Activated CD4-positive, alpha-beta T cell treated with anti-CD3 and anti-CD28 coated beads for 36 hours (primary cell): ENCODE measurements at regions not wholly inside any gene's neighbourhood (a gene's known extent, or its start where the extent isn't known, plus 50 kb on each side); places are given as distances from the start of the nearest gene placed in this dataset.

Experiments
- ATAC-seq: fragments of 200-7000 bp; cut with Tn5 transposase; one replicate; pipeline ENCODE4 v1.10.0; 2021; ENCODE audit warnings: mild to moderate bottlenecking, moderate library complexity
- CTCF ChIA-PET: fragments of 350-600 bp; sonication (Branson Sonifier 250); formaldehyde crosslinking; loops from one replicate; lab custom pipeline; 2021; ENCODE audit warnings: antibody characterized with exemption; lab: Charles Lee
- POLR2A ChIA-PET: fragments of 350-600 bp; sonication (Branson Sonifier 250); formaldehyde crosslinking; loops from one replicate; lab custom pipeline; 2021; ENCODE audit warnings: antibody characterized with exemption, inconsistent platforms; lab: Charles Lee
- DNase-seq: peaks from one replicate; pipeline ENCODE4 v3.0.0-alpha.2; 2020
- H3K27ac Mint-ChIP-seq: one replicate; pipeline ENCODE4 v1.8.0; 2021; ENCODE audit warnings: mixed read lengths
- H3K27me3 Mint-ChIP-seq: one replicate; pipeline ENCODE4 v1.8.0; 2021; ENCODE audit warnings: mixed read lengths
- H3K36me3 Mint-ChIP-seq: one replicate; pipeline ENCODE4 v1.8.0; 2021; ENCODE audit warnings: low read depth, mixed read lengths
- H3K4me1 Mint-ChIP-seq: one replicate; pipeline ENCODE4 v1.8.0; 2021; ENCODE audit warnings: mixed read lengths
- H3K4me3 Mint-ChIP-seq: one replicate; pipeline ENCODE4 v1.8.0; 2021; ENCODE audit warnings: mild to moderate bottlenecking, moderate library complexity, mixed read lengths
- H3K9me3 Mint-ChIP-seq: one replicate; pipeline ENCODE4 v1.8.0; 2021; ENCODE audit warnings: low read depth, mixed read lengths
- intact Hi-C, 2 experiments: fragments of 100-400 bp; cut with DNase I in 1 of 2; cut with micrococcal nuclease in 1 of 2; formaldehyde crosslinking; loops; one replicate each; pipeline versions ENCODE4 v1.14.2 to v1.15.1; 2022 to 2024; cut with DNase I, micrococcal nuclease

DNA sequence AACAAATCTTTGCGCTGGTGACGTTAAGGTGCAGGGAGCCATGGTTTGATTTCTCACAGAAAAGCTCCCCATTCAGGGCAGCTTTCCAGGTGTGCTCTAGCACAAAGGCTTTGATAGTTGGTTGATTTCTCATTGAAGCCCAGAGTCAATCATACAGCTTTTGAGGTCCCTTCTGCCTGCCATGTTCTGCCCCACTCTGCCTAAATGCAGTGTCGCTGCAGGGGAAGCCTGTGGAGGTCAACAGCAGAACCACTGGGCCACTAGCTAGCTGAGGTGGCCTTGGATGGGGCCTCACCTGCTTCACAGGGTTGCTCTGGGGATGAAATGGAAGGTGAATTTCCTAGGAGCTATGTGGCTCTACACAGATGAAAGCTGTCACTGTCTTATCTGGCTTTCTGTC lies 278.3 kb downstream of the TLE3 start:
- DNase-seq (no peak), ATAC-seq (no peak)
- no peaks in the 10 kb centered on the region for H3K36me3 Mint-ChIP-seq
- intact Hi-C loops: no loop called here
- H3K4me1 Mint-ChIP-seq: no peaks in the 10 kb centered on the region
- H3K9me3 Mint-ChIP-seq: no peaks in the 10 kb centered on the region
- CTCF ChIA-PET: interaction anchor here (0.6 to 1.0 kb wide), 3 partner anchors 11 to 194 kb away, joined by 3 to 4 read pairs (median 4); no protein-coding TSS in a partner anchor
- POLR2A ChIA-PET: interaction anchor here (0.6 kb wide), 1 partner anchor 74 kb away, joined by 3 read pairs; no protein-coding TSS in a partner anchor
- H3K27me3 Mint-ChIP-seq: no peaks in the 10 kb centered on the region
- H3K27ac Mint-ChIP-seq: no peak overlapping the region
- H3K4me3 Mint-ChIP-seq: no peak overlapping the region

DNA sequence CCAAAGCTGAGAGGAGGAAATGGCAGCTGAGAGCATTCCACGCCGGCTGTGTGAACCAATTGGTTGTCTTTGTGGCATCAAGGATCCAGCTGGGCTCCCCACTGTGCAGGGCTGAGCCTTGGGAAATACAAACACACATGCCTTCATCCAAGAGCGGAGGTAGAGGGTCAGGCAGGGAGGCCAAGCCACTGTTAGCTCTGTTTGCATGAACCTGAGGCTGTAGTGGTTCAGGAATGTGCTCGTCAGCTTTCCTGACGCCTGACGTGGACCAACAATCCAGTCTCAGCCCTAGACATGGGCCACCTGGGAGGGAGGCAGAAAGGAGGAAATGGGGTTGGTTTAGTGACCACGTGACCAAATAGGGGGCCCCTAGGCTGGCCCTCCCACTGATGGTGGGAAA lies 276.9 kb downstream of the TLE3 start:
- DNase-seq (no peak), ATAC-seq (no peak)
- Mint-ChIP-seq H3K36me3 (no peaks in the 10 kb centered on the region), H3K27me3 (no peaks in the 10 kb centered on the region), H3K9me3 (no peaks in the 10 kb centered on the region), H3K4me3 (no peak overlapping the region), H3K4me1 (no peaks in the 10 kb centered on the region), H3K27ac (no peak overlapping the region)
- intact Hi-C loops: no loop called here
- ChIA-PET CTCF (interaction anchor here (1.2 kb wide), 1 partner anchor 9 kb away, joined by 3 read pairs; no protein-coding TSS in a partner anchor), POLR2A (no interaction called here)

DNA sequence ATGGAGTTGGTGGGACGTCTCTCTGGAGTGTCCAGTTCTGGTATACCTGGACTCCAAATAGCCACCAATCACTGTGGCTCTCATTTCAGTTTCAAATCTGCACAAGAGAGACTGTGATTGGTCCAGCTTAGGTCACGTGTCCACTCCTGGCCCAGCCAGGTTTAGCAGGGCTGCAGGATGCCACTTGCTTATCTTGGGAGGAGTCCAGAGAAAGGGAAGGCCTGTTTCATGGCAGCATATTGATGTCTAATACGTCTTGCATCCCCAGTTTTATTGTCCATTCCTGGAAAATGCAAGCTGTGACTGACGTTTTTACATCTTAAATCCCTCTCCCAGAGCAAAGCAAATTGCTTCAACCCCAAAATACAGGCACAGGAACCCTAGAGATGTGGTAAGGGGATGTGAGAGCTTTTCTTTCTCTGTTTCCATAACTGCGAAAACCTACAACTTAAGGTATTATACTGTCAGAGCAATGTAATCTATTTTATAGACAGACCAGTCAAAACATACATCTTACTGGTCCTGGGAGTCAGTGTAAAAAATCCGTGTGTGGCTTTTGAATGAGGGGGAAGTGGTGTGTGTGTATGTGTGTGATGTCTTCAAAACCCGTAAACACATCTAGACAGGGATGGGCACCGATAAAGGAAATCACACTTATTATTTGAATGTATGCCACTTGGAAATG lies 274.4 kb downstream of the TLE3 start:
- Mint-ChIP-seq H3K36me3 (no peaks in the 10 kb centered on the region), H3K9me3 (no peaks in the 10 kb centered on the region), H3K4me3 (no peak overlapping the region), H3K4me1 (no peaks in the 10 kb centered on the region), H3K27ac (no peak overlapping the region), H3K27me3 (no peaks in the 10 kb centered on the region)
- CTCF ChIA-PET: no interaction called here
- POLR2A ChIA-PET: no interaction called here
- intact Hi-C loops: no loop called here
- ATAC-seq: no peak
- no peak for DNase-seq

DNA sequence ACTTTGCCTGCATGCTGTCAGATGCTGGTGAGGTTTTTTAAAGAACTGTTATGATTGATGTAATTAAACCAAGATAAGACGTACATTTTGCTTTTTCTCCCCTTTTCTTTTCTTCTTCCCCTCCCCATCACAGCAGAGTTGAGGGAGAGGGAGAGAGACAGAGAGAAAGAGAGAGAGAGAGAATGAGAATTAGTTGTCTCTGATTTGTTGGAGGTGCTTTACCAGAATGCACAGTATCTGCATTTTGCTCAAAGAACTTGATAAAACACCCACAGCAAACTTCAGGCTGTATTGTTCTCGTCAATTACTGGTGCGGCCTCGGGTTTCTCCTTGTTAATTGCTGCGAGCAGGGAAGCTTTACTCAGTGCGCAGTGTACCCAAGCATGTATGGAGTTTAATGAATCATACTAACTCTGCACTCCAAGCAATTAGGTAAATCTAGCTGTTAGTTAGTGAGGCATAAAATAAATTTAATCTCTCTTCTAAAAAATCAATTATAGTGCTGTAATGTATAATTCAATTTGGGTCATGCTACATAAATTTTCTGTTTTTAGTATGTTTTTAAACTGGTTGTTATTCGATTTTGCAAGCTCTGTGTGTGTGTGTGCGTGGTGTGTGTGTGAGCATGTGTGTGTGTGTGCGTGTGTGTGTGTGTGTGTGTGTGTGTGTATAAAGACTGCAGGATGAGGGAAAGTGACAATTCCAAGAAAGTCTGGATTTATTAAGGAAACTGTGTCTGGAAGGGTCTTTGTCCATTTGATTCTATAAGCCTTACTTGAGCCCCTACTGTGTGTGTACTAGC lies 273.4 kb downstream of the TLE3 start:
- no peaks in the 10 kb centered on the region for H3K9me3 Mint-ChIP-seq
- no peaks in the 10 kb centered on the region for H3K27me3 Mint-ChIP-seq
- ATAC-seq (no peak), DNase-seq (no peak)
- no peaks in the 10 kb centered on the region for H3K36me3 Mint-ChIP-seq
- ChIA-PET CTCF (no interaction called here), POLR2A (no interaction called here)
- intact Hi-C loops: no loop called here
- H3K4me1 Mint-ChIP-seq: no peaks in the 10 kb centered on the region
- no peak overlapping the region for H3K4me3 Mint-ChIP-seq
- H3K27ac Mint-ChIP-seq: no peak overlapping the region

DNA sequence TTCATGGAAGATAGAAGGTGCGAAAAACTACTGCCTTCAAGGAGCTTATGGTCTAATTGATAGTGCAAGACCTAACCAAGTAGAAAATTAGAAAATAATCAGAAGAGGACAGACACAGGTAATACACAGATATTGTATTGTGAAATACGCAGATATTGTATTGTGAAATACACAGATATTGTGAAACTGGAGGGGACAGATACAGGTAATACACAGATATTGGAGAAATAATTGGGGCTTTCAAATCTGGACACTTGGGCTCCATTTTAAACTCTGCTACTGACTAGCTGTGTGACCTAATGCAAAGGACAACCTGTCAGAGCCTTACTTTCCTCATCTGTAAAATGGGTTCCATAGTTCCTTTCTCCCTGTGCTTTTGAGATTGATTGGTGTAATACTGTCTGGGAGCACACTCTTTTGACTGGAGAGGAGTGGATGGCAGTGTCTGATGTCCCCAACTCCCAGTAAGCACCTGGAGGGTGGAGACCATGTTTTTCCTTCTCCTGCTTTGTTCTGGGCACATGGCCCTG lies 272.8 kb downstream of the TLE3 start:
- ATAC-seq: no peak

DNA sequence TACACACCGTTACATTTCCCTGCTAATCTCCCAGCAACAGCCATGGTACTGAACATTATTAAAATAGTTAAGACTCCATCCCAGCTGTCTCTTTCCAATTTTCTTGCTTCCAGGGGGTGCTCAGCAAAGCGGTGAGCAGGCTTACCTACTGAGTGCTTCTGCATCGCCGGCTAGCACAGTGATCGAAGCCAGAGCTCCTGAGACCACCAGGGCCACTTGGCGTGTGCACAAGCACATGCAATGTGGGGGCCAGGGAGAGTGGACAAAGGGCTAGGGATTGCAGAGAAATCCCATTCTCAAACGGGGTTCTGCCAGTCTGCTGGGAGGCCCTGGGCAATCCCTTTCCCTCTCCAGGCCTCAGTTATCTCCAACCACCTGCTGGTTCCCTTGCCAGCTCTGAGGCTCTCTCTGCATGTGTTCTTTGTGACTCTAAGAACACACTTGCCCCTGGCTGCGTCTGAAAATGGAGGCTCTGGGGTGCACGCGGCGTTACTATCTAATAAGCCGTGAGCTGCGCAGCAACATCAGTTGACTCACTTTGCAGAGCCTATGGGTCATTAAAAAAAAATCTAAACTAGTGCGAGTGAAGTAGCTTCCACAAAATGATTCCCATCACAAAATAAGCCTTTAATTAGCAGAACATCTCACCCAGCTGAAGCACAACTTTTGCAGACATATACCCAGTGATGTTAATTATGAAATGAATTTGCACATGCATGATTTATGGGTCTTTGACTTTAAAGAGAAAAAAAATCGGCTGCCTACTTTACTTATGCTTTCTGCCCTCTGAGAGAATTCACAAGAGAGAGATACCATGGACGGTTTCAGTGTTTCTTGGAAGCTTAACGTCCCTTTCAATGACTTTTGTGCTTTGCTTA lies 271.5 kb downstream of the TLE3 start:
- DNase-seq (no peak), ATAC-seq (no peak)
- no peaks in the 10 kb centered on the region for H3K4me1 Mint-ChIP-seq
- no peaks in the 10 kb centered on the region for H3K36me3 Mint-ChIP-seq
- no peaks in the 10 kb centered on the region for H3K27me3 Mint-ChIP-seq
- H3K4me3 Mint-ChIP-seq: no peak overlapping the region
- ChIA-PET POLR2A (no interaction called here), CTCF (no interaction called here)
- H3K9me3 Mint-ChIP-seq: no peaks in the 10 kb centered on the region
- intact Hi-C loops: no loop called here
- H3K27ac Mint-ChIP-seq: no peak overlapping the region

More for the DNA sequence above, 272.8 kb downstream of the TLE3 start:
- H3K4me3 Mint-ChIP-seq: no peak overlapping the region
- intact Hi-C loops: no loop called here
- H3K27ac Mint-ChIP-seq: no peak overlapping the region
- no peaks in the 10 kb centered on the region for H3K36me3 Mint-ChIP-seq
- CTCF ChIA-PET: no interaction called here
- H3K27me3 Mint-ChIP-seq: no peaks in the 10 kb centered on the region
- H3K4me1 Mint-ChIP-seq: no peaks in the 10 kb centered on the region
- POLR2A ChIA-PET: no interaction called here
- no peaks in the 10 kb centered on the region for H3K9me3 Mint-ChIP-seq
- DNase-seq: no peak

DNA sequence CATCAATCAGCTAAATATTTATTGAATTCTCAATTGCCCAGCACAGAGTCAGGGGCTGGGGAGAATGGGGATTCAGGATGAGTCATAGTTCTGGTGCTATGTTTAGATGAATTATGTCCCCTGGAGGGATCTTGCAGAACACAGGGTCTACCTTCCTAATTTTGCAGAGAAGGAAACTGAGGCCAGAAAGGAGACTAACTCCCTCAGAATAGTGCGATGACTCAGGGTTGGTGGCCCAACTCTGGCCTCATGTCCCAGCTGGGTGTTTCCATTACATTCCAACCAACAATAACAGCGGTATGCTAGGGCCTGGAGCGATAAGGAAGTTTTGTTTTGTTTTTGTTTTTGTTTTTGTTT lies 270.9 kb downstream of the TLE3 start:
- Mint-ChIP-seq H3K4me1 (no peaks in the 10 kb centered on the region), H3K27ac (no peak overlapping the region), H3K4me3 (no peak overlapping the region), H3K36me3 (no peaks in the 10 kb centered on the region), H3K9me3 (no peaks in the 10 kb centered on the region), H3K27me3 (no peaks in the 10 kb centered on the region)
- ATAC-seq (no peak), DNase-seq (no peak)
- ChIA-PET POLR2A (no interaction called here), CTCF (no interaction called here)
- intact Hi-C loops: no loop called here

DNA sequence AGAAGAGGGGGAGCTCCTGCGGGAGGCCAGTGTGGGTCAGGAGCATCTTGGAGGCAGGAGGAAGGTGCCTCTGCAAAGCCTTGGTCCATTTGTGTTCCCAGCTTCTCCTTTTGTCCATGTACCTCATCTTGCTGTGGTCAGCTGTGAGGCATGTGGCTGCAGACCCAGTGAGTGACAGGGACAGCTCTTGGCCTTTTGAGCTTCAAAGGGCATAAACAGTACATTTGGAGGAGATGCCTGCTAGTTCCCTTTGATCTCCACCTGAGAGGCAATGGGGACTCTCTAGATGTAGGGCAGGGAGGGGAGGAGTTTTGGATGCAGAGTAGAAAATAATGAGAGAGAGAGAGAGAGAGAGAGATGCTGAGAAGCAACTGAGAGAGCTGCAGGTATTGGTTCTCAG lies 270.0 kb downstream of the TLE3 start:
- ChIA-PET CTCF (no interaction called here), POLR2A (no interaction called here)
- intact Hi-C loops: no loop called here
- ATAC-seq (no peak), DNase-seq (no peak)
- Mint-ChIP-seq H3K27me3 (no peaks in the 10 kb centered on the region), H3K36me3 (no peaks in the 10 kb centered on the region), H3K27ac (no peak overlapping the region), H3K9me3 (no peaks in the 10 kb centered on the region), H3K4me3 (no peak overlapping the region), H3K4me1 (no peaks in the 10 kb centered on the region)

DNA sequence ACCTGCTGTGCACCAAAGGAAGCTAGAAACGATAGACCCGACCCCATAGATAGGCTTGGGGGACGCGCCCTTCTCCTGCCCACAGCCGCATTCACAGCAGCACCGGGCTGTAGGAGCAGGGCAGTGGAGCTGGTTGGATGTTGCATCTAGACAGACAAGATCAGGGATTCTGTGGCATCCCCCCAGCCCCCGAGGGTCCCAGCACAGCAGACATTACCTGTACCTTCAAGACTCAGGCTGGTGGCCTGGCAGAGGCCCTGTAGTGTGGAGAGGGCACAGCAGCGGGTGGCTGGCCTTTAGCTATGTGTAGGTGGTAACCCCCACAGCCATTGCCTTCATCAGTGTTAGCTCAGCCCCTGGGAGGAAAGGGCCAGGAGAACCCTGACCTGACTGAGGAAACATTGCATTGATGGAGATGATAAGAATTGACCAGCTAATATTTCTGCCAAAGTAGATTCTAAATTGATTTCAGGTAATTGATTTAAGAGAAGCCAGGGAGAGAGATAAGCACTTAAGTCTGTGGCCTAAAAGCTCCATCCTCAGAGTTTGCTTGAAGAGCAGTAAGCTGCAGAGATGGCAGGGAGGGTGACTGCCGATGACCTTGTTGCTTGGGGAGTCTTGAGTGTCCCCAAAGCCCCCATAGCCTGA lies 269.4 kb downstream of the TLE3 start:
- Mint-ChIP-seq H3K9me3 (no peaks in the 10 kb centered on the region), H3K4me3 (no peak overlapping the region), H3K27me3 (no peaks in the 10 kb centered on the region), H3K36me3 (no peaks in the 10 kb centered on the region), H3K27ac (no peak overlapping the region), H3K4me1 (no peaks in the 10 kb centered on the region)
- ATAC-seq: no peak
- intact Hi-C loops: no loop called here
- no peak for DNase-seq
- ChIA-PET POLR2A (no interaction called here), CTCF (interaction anchor here (1.3 kb wide), 1 partner anchor 253 kb away, joined by 3 read pairs; no protein-coding TSS in a partner anchor)

DNA sequence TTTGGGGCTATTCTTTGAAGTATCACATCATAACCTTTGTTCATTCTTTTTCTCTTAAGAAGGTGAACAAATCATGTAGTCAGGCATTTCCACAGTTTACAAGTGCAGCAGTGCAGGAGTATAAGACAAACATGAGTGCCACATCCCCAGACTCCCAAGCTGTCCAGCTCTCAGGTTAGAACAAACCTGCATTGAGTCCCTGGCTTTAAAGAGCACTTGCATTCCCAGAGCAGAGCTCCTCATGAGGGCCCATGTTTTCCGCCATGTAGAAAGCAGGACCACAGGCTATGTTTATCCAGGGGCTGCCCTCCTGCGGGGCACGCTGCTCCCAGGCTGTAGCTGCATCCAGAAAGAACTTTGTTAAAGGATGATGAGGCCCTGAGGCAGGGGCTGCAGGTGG lies 267.7 kb downstream of the TLE3 start:
- H3K4me1 Mint-ChIP-seq: no peaks in the 10 kb centered on the region
- ATAC-seq: no peak
- H3K4me3 Mint-ChIP-seq: no peak overlapping the region
- intact Hi-C loops: no loop called here
- ChIA-PET CTCF (interaction anchor here (0.7 to 1.3 kb wide), 3 partner anchors 13 to 255 kb away, joined by 3 read pairs; no protein-coding TSS in a partner anchor), POLR2A (no interaction called here)
- no peaks in the 10 kb centered on the region for H3K27me3 Mint-ChIP-seq
- DNase-seq: no peak
- H3K36me3 Mint-ChIP-seq: no peaks in the 10 kb centered on the region
- H3K27ac Mint-ChIP-seq: no peak overlapping the region
- no peaks in the 10 kb centered on the region for H3K9me3 Mint-ChIP-seq

DNA sequence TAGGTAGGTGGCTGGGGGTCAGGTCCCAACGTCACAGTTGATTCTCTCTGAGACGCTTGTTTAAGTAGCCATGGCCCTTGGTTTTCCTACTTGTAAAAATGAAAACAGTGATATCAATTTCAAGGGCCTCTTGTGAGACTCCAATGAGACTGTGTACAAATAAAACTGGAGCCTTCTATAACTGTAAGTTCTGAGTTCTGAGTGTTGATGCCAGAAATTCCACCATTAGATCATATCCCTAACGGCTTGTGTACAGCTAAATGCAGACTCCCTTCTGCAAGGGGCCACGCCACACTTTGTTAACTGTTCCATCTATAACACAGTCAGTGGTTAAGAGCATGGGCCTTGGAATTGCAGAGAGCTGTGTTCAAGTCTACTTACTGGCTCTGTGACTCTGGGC lies 267.3 kb downstream of the TLE3 start:
- H3K27me3 Mint-ChIP-seq: no peaks in the 10 kb centered on the region
- no peaks in the 10 kb centered on the region for H3K9me3 Mint-ChIP-seq
- no peak overlapping the region for H3K4me3 Mint-ChIP-seq
- no peak overlapping the region for H3K27ac Mint-ChIP-seq
- H3K4me1 Mint-ChIP-seq: no peaks in the 10 kb centered on the region
- intact Hi-C loops: no loop called here
- ATAC-seq (no peak), DNase-seq (no peak)
- CTCF ChIA-PET: interaction anchor here (0.7 to 1.3 kb wide), 2 partner anchors 12 to 13 kb away, joined by 3 to 4 read pairs; no protein-coding TSS in a partner anchor
- POLR2A ChIA-PET: no interaction called here
- H3K36me3 Mint-ChIP-seq: no peaks in the 10 kb centered on the region
